DOHH2 (cell line): ENCODE measurements at regions not wholly inside any gene's neighbourhood (a gene's known extent, or its start where the extent isn't known, plus 50 kb on each side); places are given as distances from the start of the nearest gene placed in this dataset.

ENCODE experiments used
- EZH2phosphoT487 ChIP-seq: fragments of 200-600 bp; sonication (generic); IDR thresholded peaks from 2 replicates; pipeline ENCODE4 v1.6.1; 2017; ENCODE audit warnings: borderline replicate concordance, mild to moderate bottlenecking, antibody characterized with exemption, low read length, moderate library complexity, mixed read lengths
- TF ChIP-seq, protein P1 (sequence below): fragments of 200-600 bp; sonication (generic); IDR thresholded peaks from one replicate; pipeline ENCODE4 v1.5.1; 2014; ENCODE audit warnings: antibody characterized with exemption, mild to moderate bottlenecking, low read depth, low read length; ENCODE audit not compliant: poor library complexity, severe bottlenecking

DNA sequence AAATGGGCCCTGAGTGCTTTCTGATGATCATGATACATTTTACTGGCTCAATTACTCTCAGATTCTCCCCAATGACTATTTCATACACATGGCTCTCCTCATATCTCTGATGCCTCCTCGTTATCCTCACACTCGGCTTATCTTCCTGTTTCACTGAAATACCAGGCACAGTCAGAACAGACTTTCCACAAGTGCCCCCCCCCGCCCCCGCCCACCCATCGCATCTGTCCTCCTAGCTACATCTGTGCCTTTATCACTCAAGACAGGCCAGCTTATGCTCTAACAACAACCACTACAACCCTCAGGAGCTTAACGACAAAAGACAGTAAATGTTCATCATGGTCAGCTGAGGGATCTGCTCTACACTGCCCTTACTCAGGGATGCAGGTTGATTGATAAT lies 610.6 kb upstream of the DIPK2B start:
- TF ChIP-seq, protein P1, sequence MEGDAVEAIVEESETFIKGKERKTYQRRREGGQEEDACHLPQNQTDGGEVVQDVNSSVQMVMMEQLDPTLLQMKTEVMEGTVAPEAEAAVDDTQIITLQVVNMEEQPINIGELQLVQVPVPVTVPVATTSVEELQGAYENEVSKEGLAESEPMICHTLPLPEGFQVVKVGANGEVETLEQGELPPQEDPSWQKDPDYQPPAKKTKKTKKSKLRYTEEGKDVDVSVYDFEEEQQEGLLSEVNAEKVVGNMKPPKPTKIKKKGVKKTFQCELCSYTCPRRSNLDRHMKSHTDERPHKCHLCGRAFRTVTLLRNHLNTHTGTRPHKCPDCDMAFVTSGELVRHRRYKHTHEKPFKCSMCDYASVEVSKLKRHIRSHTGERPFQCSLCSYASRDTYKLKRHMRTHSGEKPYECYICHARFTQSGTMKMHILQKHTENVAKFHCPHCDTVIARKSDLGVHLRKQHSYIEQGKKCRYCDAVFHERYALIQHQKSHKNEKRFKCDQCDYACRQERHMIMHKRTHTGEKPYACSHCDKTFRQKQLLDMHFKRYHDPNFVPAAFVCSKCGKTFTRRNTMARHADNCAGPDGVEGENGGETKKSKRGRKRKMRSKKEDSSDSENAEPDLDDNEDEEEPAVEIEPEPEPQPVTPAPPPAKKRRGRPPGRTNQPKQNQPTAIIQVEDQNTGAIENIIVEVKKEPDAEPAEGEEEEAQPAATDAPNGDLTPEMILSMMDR, result no peak
- TF ChIP-seq EZH2phosphoT487, result no peak
